ENCODE measurements at regions not wholly inside any gene's neighbourhood (a gene's known extent, or its start where the extent isn't known, plus 50 kb on each side); places are given as distances from the start of the nearest gene placed in this dataset.

GRCh38 chr16:86665319-86665675 lies 86.9 kb downstream of the FOXL1 start:
- TF ChIP-seq GATA2 (IDR thresholded peaks at IDR 0.05; ENCODE audit: low read depth, low read length) (no peak), GATA3 (IDR thresholded peaks at IDR 0.05; ENCODE audit: low read depth, low read length) (no peak)
